ENCODE measurements at regions not wholly inside any gene's neighbourhood (a gene's known extent, or its start where the extent isn't known, plus 50 kb on each side); places are given as distances from the start of the nearest gene placed in this dataset.

DNA sequence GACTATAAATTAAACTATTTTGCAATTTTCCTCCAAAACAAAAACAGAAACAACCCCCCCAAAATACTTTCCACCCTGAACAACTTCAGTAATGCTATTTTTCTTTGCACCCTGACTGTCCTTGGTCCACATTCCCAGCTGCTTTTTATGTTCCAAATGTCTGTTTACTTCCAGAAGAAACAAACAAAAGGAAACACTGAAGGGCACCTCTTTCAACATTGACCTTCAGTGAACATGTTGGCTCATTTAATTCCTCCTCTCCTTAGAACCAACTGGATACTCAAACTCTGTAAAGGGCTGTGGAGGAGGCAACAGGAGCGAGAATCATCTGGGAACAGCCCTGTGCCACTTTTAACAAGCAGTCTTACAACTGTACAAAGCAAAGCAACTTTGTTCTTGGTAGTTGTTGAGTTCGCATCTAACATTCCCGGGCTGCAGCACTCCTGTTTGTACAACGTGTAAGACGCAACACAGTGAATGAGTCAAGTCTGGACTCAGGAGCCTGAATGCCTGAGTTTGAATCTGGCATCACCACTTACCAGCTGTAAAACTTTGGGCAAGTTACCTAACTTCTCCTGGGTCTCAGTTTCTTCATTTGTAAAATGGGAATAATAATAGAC, 111.4 kb upstream of the GATA6 start:
- Histone ChIP-seq H3K9ac (ENCODE audit: low read length) (no peak overlapping the region), H3K9me3 (ENCODE audit: control insufficient read depth in 1 of 2, insufficient read depth in 1 of 2, low read depth in 1 of 2, low read length in 2 of 2) (no peaks in the 10 kb centered on the region), H3K36me3 (ENCODE audit: control insufficient read depth in 1 of 2, insufficient read depth in 2 of 2, low read length in 2 of 2) (no peaks in the 10 kb centered on the region), H3K27me3 (ENCODE audit: insufficient read depth, low read length) (no peaks in the 10 kb centered on the region), H3K4me2 (ENCODE audit: low read length) (no peak overlapping the region), H3K4me1 (ENCODE audit: control insufficient read depth in 1 of 2, insufficient read depth in 2 of 2, low read length in 2 of 2) (no peaks in the 10 kb centered on the region), H3K79me2 (ENCODE audit: insufficient read depth, low read length) (no peaks in the 10 kb centered on the region), H2AFZ (ENCODE audit: low read depth, low read length, poor library complexity, severe bottlenecking) (no peak overlapping the region), H4K20me1 (ENCODE audit: insufficient read depth) (no peaks in the 10 kb centered on the region), H3K4me3 (replicated peaks in 1 of 2; ENCODE audit: low read depth in 1 of 2, low read length in 2 of 2) (no peak overlapping the region), H3K27ac (ENCODE audit: low read depth, low read length) (no peak overlapping the region), H3K9me2 (ENCODE audit: insufficient read depth) (no peaks in the 10 kb centered on the region)
- ChIA-PET CTCF (no interaction called here), RAD21 (ENCODE audit: low non-redundant PET in 1 of 2, low total read pairs in 2 of 2, uncharacterized antibody in 2 of 2, unreplicated experiment in 2 of 2) (interaction anchor here in 1 of 2 experiments (0.7 kb wide), 1 partner anchor 113 kb away, joined by 3 read pairs; no protein-coding TSS in a partner anchor), POLR2A (no interaction called here)
- no TSS peak for BruUV-seq (replicated peaks)
- intact Hi-C loops (cut with micrococcal nuclease): no loop called here
- DNase-seq (ENCODE audit: low read depth, low spot score) (no peak), ATAC-seq (no peak)
- TF ChIP-seq YY1 (IDR thresholded peaks at IDR 0.05; ENCODE audit: extremely low read depth, insufficient replicate concordance, low read depth, low read length): no peak
- no peak for TF ChIP-seq POLR2AphosphoS5 (IDR thresholded peaks at IDR 0.05; ENCODE audit: low read depth, low read length)
- TF ChIP-seq CBX3 (IDR thresholded peaks at IDR 0.05; ENCODE audit: low read depth): no peak
- TF ChIP-seq, protein P1, sequence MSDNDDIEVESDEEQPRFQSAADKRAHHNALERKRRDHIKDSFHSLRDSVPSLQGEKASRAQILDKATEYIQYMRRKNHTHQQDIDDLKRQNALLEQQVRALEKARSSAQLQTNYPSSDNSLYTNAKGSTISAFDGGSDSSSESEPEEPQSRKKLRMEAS (IDR thresholded peaks at IDR 0.05): no peak
- no peak for TF ChIP-seq POLR2A (IDR thresholded peaks at IDR 0.05; ENCODE audit: borderline replicate concordance, extremely low read depth, insufficient read depth, insufficient read length)

DNA sequence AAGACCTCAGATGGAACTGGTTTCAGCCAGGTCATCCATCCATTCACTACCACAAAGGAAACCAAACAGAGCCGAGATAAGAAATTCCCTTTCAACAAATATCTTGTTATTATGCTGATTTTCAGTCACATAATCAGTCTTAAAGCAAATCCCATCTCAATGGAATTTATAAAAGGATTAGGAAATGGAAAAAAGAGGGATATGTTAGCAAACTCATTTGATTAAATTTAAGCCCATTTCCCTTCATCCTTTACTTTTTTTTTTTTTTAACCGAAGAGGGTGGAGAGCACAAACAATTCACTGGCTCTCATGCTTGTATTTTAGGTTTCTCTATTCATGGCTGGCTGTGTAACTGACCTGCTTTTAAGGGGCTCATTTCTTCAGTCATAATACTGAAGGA, 109.0 kb upstream of the GATA6 start:
- ATAC-seq: no peak
- H3K79me2 ChIP-seq (ENCODE audit: insufficient read depth, low read length): no peaks in the 10 kb centered on the region
- ChIA-PET POLR2A (no interaction called here), RAD21 (ENCODE audit: low non-redundant PET in 1 of 2, low total read pairs in 2 of 2, uncharacterized antibody in 2 of 2, unreplicated experiment in 2 of 2) (no interaction called here), CTCF (no interaction called here)
- no peaks in the 10 kb centered on the region for H4K20me1 ChIP-seq (ENCODE audit: insufficient read depth)
- TF ChIP-seq POLR2A (IDR thresholded peaks at IDR 0.05; ENCODE audit: borderline replicate concordance, extremely low read depth, insufficient read depth, insufficient read length): no peak
- TF ChIP-seq YY1 (IDR thresholded peaks at IDR 0.05; ENCODE audit: extremely low read depth, insufficient replicate concordance, low read depth, low read length): no peak
- TF ChIP-seq, protein P2, sequence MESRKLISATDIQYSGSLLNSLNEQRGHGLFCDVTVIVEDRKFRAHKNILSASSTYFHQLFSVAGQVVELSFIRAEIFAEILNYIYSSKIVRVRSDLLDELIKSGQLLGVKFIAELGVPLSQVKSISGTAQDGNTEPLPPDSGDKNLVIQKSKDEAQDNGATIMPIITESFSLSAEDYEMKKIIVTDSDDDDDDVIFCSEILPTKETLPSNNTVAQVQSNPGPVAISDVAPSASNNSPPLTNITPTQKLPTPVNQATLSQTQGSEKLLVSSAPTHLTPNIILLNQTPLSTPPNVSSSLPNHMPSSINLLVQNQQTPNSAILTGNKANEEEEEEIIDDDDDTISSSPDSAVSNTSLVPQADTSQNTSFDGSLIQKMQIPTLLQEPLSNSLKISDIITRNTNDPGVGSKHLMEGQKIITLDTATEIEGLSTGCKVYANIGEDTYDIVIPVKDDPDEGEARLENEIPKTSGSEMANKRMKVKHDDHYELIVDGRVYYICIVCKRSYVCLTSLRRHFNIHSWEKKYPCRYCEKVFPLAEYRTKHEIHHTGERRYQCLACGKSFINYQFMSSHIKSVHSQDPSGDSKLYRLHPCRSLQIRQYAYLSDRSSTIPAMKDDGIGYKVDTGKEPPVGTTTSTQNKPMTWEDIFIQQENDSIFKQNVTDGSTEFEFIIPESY (IDR thresholded peaks at IDR 0.05; ENCODE audit: extremely low read depth, insufficient replicate concordance, low read length): no peak
- no peak for TF ChIP-seq ZNF274 (IDR thresholded peaks at IDR 0.05; ENCODE audit: low read depth, low read length)
- TF ChIP-seq ELF1 (IDR thresholded peaks at IDR 0.05; ENCODE audit: borderline replicate concordance, low read depth): no peak
- TF ChIP-seq EZH2 (IDR thresholded peaks at IDR 0.05): no peak
- TF ChIP-seq CBX3 (IDR thresholded peaks at IDR 0.05; ENCODE audit: low read depth): no peak
- TF ChIP-seq TCF7L2 (IDR thresholded peaks at IDR 0.05; ENCODE audit: borderline replicate concordance, extremely low read depth, insufficient read depth, insufficient read length): no peak
- no peak for TF ChIP-seq SRF (IDR thresholded peaks at IDR 0.05; ENCODE audit: low read depth)
- H3K9ac ChIP-seq (ENCODE audit: low read length): no peak overlapping the region
- H3K36me3 ChIP-seq (ENCODE audit: control insufficient read depth in 1 of 2, insufficient read depth in 2 of 2, low read length in 2 of 2): no peaks in the 10 kb centered on the region
- H3K9me2 ChIP-seq (ENCODE audit: insufficient read depth): no peaks in the 10 kb centered on the region
- no peaks in the 10 kb centered on the region for H3K4me1 ChIP-seq (ENCODE audit: control insufficient read depth in 1 of 2, insufficient read depth in 2 of 2, low read length in 2 of 2)
- H3K9me3 ChIP-seq (ENCODE audit: control insufficient read depth in 1 of 2, insufficient read depth in 1 of 2, low read depth in 1 of 2, low read length in 2 of 2): no peaks in the 10 kb centered on the region
- BruUV-seq (replicated peaks): no TSS peak
- intact Hi-C loops (cut with micrococcal nuclease): no loop called here
- no peak overlapping the region for H3K27ac ChIP-seq (ENCODE audit: low read depth, low read length)
- H3K4me2 ChIP-seq (ENCODE audit: low read length): no peak overlapping the region
- no peaks in the 10 kb centered on the region for H3K27me3 ChIP-seq (ENCODE audit: insufficient read depth, low read length)
- no peak overlapping the region for H3K4me3 ChIP-seq (replicated peaks in 1 of 2; ENCODE audit: low read depth in 1 of 2, low read length in 2 of 2)
- no peak for DNase-seq (ENCODE audit: low read depth, low spot score)
- no peak overlapping the region for H2AFZ ChIP-seq (ENCODE audit: low read depth, low read length, poor library complexity, severe bottlenecking)

Measured in HCT116 (cell line).